ENCODE measurements at regions not wholly inside any gene's neighbourhood (a gene's known extent, or its start where the extent isn't known, plus 50 kb on each side); places are given as distances from the start of the nearest gene placed in this dataset.

DNA sequence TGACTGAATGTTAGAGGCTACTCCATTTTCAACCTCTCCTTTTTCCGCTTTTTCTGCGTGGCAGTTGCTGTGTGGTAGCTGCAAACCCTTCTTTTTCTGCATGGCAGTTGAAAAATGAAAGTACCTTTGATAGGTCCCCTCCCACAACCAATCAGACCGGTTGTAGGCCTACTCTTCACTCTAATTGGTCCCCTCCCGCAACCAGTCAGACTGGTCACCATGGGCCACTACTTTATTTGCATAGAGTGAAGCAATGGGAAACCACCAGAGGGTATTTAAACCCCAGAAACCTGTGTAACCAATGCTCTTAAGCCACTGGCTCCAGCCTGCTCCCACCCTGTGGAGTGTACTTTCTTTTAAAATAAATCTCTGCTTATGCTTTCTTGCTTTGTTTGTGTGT is 877.8 kb downstream of the FAM133A start:
- Mint-ChIP-seq H3K4me3 (no peak overlapping the region), H3K9me3 (peaks cover 0 to 2% (median 2%) of the 10 kb centered on the region in 7 donors), H3K4me1 (no peaks in the 10 kb centered on the region), H3K36me3 (no peaks in the 10 kb centered on the region), H3K27me3 (ENCODE audit: low read depth in 3 of 3) (no peaks in the 10 kb centered on the region), H3K27ac (no peak overlapping the region)
- H3K9ac ChIP-seq (ENCODE audit: insufficient read depth, low read length, poor library complexity, severe bottlenecking), result no peak overlapping the region
- no peaks in the 10 kb centered on the region for H3K4me1 ChIP-seq (ENCODE audit: control insufficient read depth in 1 of 2, insufficient read depth in 2 of 2, low read length in 2 of 2)
- H3K27me3 ChIP-seq (ENCODE audit: control insufficient read depth in 2 of 2, insufficient read depth in 2 of 2, low read length in 2 of 2), result no peaks in the 10 kb centered on the region
- no peak overlapping the region for H3K4me3 ChIP-seq (replicated peaks in 1 of 3; ENCODE audit: low read depth in 2 of 3, low read length in 3 of 3)
- DNase-seq, result no peak
- WGBS (ENCODE audit: insufficient coverage), result no CpG with 5 or more reads among the region's 4 CpGs
- H2AFZ ChIP-seq (ENCODE audit: insufficient read depth, low read depth, low read length, poor library complexity, severe bottlenecking), result no peak overlapping the region
- H3K79me2 ChIP-seq (ENCODE audit: insufficient read depth, low read length), result no peaks in the 10 kb centered on the region
- H3K36me3 ChIP-seq (replicated peaks in 1 of 2; ENCODE audit: control insufficient read depth in 1 of 2, insufficient read depth in 2 of 2, low read length in 2 of 2), result no peaks in the 10 kb centered on the region
- TF ChIP-seq, protein P1, sequence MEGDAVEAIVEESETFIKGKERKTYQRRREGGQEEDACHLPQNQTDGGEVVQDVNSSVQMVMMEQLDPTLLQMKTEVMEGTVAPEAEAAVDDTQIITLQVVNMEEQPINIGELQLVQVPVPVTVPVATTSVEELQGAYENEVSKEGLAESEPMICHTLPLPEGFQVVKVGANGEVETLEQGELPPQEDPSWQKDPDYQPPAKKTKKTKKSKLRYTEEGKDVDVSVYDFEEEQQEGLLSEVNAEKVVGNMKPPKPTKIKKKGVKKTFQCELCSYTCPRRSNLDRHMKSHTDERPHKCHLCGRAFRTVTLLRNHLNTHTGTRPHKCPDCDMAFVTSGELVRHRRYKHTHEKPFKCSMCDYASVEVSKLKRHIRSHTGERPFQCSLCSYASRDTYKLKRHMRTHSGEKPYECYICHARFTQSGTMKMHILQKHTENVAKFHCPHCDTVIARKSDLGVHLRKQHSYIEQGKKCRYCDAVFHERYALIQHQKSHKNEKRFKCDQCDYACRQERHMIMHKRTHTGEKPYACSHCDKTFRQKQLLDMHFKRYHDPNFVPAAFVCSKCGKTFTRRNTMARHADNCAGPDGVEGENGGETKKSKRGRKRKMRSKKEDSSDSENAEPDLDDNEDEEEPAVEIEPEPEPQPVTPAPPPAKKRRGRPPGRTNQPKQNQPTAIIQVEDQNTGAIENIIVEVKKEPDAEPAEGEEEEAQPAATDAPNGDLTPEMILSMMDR (IDR thresholded peaks at IDR 0.05), result no peak
- H3K27ac ChIP-seq (ENCODE audit: low read depth in 1 of 2, low read length in 2 of 2), result no peak overlapping the region
- H3K4me2 ChIP-seq (replicated peaks; ENCODE audit: extremely low read depth, low read length, poor library complexity, severe bottlenecking), result no peak overlapping the region
- H4K20me1 ChIP-seq (ENCODE audit: insufficient read depth, low read length), result no peaks in the 10 kb centered on the region
- peaks cover 0 to 4% of the 10 kb centered on the region in 2 donors for H3K9me3 ChIP-seq (replicated peaks in 1 of 2; ENCODE audit: control insufficient read depth in 1 of 2, insufficient read depth in 1 of 2, low read length in 2 of 2)
- intact Hi-C loops (cut with micrococcal nuclease), result no loop called here

DNA sequence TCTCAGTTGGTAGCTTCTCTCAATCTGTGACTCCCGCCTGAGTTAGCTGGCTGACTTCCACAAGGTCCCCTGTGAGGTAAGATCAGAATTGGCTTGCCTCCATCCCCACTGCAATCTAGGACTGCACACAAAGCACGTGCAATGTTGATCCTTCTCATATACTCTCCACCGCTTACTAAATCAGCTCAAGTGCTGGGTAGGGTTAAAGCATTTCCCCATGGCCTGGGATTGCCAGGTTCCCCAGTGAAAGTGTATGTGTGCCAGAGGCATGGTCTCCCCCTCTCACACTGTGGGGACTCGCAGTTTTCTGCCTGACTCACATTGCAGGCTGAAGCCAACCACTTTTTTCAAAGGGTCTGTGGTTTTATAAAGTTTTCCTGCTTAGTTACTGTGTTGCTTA is 886.9 kb downstream of the FAM133A start:
- Histone ChIP-seq H3K4me2 (replicated peaks; ENCODE audit: extremely low read depth, low read length, poor library complexity, severe bottlenecking) (no peak overlapping the region), H3K79me2 (ENCODE audit: insufficient read depth, low read length) (no peaks in the 10 kb centered on the region), H4K20me1 (ENCODE audit: insufficient read depth, low read length) (no peaks in the 10 kb centered on the region), H3K27me3 (ENCODE audit: control insufficient read depth in 2 of 2, insufficient read depth in 2 of 2, low read length in 2 of 2) (no peaks in the 10 kb centered on the region), H3K27ac (ENCODE audit: low read depth in 1 of 2, low read length in 2 of 2) (no peak overlapping the region), H2AFZ (ENCODE audit: insufficient read depth, low read depth, low read length, poor library complexity, severe bottlenecking) (no peak overlapping the region), H3K9ac (ENCODE audit: insufficient read depth, low read length, poor library complexity, severe bottlenecking) (no peak overlapping the region), H3K36me3 (replicated peaks in 1 of 2; ENCODE audit: control insufficient read depth in 1 of 2, insufficient read depth in 2 of 2, low read length in 2 of 2) (no peaks in the 10 kb centered on the region), H3K4me1 (ENCODE audit: control insufficient read depth in 1 of 2, insufficient read depth in 2 of 2, low read length in 2 of 2) (no peaks in the 10 kb centered on the region), H3K9me3 (replicated peaks in 1 of 2; ENCODE audit: control insufficient read depth in 1 of 2, insufficient read depth in 1 of 2, low read length in 2 of 2) (no peaks in the 10 kb centered on the region), H3K4me3 (replicated peaks in 1 of 3; ENCODE audit: low read depth in 2 of 3, low read length in 3 of 3) (no peak overlapping the region)
- intact Hi-C loops (cut with micrococcal nuclease), result no loop called here
- Mint-ChIP-seq H3K9me3 (peaks cover 0 to 8% (median 0%) of the 10 kb centered on the region in 7 donors), H3K4me3 (no peak overlapping the region), H3K36me3 (no peaks in the 10 kb centered on the region), H3K27me3 (ENCODE audit: low read depth in 3 of 3) (peaks cover 0 to 3% (median 2%) of the 10 kb centered on the region in 3 donors), H3K4me1 (no peaks in the 10 kb centered on the region), H3K27ac (no peak overlapping the region)
- no peak for DNase-seq
- TF ChIP-seq, protein P1 (IDR thresholded peaks at IDR 0.05), result no peak
- WGBS (ENCODE audit: insufficient coverage), result no CpG with 5 or more reads among the region's 4 CpGs

Data from CD14-positive monocyte (primary cell).